ENCODE measurements at regions not wholly inside any gene's neighbourhood (a gene's known extent, or its start where the extent isn't known, plus 50 kb on each side); places are given as distances from the start of the nearest gene placed in this dataset.
"Not testable (repeated sequence)": the region's sequence is repeated elsewhere in the genome, so short reads cannot be mapped to it uniquely, and the experiment has no call there.

DNA sequence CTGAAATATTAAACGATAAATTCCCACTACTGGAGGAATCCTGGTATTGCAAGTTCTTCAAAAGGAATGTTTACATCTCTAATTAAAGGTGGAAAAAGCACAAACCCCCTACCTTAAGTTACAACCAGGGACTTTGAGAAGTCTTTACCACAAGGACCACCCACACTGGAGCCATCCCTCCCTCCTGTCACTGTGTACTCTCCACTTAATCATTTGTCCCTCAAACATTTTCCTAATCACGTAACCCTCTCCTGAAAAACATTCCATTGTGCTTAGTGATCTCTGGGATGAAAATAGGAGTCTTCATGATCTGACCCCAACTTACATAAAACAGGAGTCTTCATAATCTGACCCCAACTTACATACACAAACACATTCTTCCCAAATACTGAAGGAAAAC is 85.7 kb downstream of the SUCLG1 start:
- no peak for DNase-seq

DNA sequence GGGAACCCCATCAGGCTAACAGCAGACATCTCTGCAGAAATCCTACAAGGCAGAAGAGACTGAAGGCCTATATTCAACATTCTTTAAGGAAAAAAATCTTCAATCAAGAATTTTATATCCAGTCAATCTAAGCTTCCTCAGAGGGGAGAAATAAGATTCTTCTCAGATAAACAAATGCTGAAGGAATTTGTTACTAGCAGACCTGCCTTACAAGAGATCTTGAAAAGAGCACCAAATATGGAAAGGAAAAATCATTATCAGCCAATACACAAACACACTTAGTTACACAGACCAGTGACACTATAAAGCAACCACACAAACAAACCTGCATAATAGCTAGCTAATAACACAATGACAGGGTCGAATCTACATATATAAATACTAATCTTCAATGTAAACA is 96.5 kb downstream of the SUCLG1 start:
- DNase-seq = no peak

DNA sequence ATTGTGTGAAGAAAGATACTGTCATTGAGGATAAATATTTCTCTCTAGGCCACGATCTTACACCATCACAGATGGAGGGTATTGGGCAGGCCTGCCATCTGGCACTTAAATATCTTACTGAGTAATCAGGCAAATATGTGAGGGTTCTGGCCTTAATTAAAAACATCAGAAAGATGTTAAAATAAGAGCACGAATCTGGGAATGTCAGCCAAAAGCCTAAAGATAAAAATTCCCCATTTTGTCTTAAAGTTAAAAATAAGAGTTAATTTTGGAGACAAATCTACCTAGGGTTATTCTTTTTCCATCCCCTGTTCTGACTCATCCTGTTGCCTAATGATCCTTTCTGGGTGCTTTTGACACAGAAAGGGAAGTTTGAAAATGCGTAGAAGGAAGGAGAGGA is 121.0 kb downstream of the SUCLG1 start:
- DNase-seq = no peak

DNA sequence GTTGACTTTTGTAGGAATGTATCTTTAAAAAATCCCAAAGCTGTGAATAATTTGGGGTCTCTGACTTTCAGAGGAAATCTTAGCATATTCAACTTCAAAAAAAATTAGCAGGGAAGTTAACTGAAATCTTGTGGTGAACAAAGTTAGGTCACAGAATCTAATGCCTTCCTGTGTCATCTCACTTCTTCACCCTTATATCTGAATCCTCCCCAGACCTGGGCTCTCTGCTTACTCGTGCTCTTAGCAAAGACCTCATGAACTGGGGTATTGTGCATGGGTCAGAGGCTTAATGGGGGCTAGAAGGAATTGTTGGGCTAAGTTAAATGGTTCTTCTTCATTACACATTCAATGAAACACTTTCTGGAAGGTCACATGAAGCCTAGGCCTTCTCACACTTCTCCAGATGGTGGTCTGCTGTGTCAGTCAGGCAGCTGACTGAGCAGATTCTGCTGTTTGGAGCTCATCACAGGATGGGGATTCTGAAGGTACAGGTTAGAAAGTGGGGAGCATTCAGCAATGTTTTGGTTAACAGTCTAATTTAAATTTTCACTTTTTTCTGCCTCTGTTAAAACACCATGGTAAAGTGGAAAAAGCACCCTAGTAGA is 131.3 kb downstream of the SUCLG1 start:
- no peak for DNase-seq

DNA sequence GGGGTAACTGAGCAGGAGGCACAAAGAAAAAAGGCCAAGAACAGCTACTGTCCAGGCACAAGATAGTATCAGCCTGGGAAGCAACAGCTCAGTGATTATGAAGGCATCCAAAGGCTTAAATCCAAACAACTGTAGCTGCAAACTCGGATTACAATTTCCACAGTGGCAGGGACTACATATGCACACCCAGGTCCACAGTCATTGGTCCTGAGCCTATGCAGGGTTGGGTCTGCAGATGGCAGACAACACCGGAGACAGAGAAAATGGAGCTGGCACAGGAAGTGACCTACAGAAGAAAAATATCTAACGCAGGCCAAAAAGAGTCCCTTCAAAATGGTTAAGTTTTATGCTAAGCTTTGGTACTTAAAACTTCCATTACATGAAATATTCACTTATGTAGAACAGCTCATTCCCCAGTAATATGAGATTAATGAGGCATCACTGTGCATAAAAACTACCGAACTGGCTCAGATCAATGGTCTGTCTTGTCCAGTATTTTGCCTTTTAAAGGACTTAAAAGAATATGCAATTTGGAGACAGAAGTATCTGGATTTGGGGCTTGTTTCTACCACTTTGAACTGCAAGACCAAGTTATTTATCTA is 132.1 kb downstream of the SUCLG1 start:
- no peak for DNase-seq

DNA sequence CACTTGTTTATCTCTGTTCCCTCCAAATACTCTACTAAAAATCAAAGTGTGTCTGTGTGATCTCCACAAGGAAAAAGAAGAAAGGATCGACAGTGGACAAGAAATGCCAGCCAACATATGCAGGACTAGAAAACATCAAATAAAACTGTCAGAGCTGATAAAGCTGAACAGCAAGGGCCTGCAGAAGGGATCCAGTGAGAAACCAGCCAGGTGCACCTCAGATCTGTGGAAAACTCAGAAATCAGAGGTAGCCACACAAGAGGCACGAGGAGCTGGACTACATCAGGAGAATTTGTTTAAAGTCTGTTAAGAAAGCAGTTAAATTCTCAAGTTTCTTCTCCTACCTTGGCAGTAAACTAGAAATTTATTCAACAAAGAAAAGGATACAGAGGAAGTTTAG is 135.2 kb downstream of the SUCLG1 start:
- DNase-seq = no peak

DNA sequence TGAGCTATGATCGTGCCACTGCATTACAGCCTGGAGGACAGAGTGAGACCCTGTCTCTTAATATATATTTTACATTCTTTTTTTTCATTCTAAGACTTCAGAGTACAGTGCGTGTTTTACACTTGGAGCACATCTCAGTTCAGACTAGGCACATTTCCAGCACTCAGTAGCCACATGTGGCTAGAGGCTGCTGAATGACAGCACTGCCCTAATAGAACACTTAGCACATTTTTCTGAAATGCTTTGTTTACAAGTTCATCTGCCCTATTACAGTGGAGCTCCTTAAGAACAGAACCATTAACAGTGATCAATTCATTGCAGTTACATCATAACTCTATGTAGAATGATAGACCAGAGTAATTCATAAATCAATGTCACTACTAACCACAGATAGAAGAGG is 138.1 kb downstream of the SUCLG1 start:
- DNase-seq = no peak

DNA sequence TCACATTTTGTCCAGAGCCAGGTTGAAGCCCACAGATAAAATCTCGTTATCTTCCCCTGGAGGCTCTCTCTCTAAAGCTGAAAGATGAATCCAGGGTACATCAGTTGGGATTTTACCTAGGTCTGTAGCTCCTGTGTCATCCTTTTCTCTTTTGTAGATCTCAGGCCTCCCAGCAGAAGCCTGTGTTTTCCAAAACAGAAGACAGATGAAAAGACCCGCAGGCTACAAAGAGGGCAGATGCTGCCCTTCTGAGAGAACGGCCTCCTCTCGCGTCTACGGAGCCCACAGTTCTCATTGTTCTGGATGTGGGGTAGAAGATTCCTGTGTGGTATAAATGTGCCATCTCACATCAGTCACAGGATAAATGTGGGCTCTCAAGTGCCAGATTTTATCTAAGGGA is 139.5 kb downstream of the SUCLG1 start:
- no peak for DNase-seq

DNA sequence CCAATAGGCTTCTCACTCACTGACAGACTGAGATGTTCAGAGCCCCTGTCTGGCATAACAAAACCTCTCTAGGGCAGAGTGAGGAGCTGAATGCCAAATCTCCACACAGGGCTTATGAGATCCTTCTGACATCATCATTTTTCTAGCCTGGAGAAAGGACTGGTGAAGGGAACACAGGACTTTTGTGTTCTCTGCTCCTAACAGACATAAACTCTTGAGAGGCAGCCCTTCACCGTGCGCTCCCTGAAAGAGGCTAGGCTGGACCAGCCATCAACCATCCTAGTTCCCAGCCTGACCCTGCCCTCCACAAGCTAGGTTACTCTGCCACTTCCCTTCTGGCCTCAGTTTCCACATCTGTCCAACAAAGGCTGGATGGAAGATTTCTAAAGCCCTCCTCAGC is 141.9 kb downstream of the SUCLG1 start:
- no peak for DNase-seq

DNA sequence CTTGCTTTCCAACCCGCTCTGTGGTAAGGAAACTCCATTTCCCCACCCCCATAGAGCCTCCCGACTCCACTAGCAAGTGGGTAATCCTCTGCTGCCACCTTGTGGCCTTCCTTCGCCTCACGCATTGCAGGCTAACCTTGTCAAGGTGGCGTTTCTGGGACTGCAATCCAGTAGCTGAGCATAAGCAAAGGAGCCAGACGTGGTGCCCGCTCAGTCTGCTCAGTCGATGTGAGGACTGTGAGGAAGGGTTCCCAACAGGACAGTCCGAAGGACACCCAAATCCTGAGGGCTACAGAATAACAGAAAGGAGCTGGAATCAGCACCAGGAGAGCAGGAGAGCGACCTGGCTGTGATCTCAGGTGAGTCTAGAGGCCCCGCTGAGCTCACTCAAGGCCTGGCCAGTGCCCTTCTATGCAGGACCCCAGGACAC is 144.2 kb downstream of the SUCLG1 start:
- DNase-seq = peak; percentile 91

DNA sequence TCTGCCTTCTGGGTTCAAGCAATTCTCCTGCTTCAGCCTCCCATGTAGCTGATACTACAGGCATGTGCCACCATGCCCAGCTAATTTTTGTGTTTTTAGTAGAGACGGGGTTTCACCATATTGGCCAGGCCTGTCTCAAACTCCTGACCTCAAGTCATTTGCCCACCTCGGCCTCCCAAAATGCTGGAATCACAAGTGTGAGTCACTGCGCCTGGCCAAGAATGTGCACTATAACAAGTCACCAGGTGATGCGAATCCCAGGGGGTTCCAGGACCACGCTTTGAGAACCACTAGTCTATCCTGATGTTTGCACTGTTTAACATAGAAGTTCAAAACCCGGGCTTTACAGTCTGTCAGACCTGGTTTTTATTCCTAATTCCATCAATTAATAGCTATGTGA is 144.8 kb downstream of the SUCLG1 start:
- DNase-seq = no peak

DNA sequence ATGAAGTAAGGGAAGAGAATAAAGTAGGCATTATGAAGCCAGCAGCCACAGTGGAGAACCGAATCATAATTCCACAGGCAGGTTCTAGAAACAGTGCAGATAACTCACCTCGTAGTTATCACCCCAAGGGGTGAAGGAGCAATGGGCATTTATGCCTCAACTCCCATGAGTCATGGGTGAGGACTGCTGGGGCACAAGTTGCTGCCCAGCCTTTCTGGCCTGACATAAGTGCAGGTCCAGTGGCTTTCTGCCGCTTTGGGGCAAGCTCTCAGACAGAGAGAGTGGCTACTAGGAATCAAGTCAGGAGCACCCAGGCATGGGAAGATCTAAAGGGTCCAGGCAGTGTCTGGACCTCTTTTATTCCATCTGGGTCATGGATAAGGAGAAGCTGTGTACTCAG is 149.8 kb downstream of the SUCLG1 start:
- DNase-seq = no peak

DNA sequence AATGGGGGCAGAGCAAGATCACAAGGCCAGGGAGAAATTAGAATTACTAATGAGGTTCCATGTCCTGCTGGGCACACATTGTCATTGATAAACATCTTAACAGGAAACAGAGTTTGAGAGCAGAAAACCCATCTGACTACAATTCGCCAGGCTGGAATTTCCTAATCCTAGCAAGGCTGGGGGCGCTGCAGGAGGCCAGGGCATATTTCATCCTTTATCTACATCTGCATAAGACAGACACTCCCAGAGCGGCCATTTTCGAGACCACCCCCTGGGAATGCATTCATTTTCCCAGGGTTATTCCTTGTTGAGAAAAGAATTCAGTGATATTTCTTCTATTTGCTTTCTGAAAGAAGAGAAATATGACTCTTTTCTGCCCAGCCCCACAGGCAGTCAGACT is 152.7 kb downstream of the SUCLG1 start:
- no peak for DNase-seq

DNA sequence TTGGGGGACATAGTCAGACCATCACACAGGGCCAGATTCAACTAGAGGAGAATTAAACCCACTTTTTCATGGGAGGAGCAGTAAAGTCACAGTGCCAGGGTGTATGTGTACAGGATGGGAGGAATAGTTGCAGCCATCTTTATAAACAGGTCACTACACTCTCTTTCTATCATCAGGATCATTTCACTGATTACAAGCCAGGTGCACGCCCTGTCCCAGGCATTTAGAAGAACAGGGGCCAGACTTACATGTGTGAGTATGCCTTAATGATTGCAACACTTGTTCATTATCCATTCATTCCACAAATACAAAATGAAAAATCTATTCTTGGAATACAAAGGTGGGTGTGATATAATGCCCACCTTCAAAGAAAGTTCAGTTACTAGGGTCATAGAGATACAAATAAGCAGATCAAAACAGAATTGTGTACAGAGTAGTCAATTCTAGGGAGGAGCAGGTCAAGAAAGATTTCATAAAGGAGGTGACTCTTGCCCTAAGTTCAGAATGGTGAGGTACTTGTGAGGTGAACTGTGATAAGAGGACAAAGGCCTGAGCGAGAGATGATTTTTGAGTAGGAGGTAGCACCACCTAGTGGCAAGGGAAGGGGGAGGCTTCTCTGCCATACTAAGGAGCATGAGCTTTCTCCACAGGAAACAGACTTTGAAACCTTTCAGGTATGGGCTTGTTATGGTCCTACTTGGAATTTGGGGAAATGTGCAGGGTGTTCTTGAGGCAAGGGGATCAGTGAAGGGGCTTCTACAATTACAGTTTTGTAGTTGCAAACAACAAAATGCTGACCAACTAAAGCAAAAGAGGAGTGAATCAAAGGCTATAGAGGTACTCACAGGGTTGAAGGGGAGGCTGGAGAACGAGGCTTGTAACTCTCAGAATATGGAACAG is 156.3 kb downstream of the SUCLG1 start:
- DNase-seq = peak; percentile 45

DNA sequence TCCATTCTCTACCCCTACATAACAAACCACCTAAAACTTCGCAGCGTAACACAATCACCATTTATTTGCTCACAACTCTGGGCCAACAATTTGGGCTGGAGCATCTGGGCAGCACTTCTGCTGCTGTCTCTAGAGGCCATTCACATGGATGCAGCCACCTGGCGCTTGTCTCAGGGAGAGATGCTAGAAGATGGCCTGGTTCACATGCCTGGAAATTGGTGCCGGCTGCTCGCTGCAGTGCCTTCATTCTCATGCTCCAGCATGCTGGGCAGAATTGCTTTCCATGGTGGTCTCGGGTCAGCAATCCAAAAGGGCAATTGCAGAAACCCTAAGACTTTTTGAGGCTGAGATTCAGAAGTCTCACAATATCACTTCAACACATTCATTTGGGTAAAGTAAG is 157.4 kb downstream of the SUCLG1 start:
- DNase-seq = no peak

DNA sequence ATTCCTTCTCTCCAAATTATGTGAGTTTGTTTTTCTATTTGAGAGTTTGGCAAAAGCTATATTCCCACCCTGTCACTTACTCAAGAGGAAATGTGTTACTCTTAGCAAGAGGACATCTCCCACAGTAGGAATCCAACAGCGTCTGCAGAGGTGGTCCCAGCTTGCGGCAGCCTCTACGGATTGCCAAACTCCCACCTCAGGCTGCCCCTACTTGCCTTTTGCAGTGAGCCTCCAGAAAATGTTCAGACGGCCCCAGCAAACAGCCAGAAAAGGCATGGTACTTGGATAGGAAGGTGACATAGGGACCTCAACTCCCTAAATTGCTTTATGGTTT is 158.4 kb downstream of the SUCLG1 start:
- DNase-seq = no peak

DNA sequence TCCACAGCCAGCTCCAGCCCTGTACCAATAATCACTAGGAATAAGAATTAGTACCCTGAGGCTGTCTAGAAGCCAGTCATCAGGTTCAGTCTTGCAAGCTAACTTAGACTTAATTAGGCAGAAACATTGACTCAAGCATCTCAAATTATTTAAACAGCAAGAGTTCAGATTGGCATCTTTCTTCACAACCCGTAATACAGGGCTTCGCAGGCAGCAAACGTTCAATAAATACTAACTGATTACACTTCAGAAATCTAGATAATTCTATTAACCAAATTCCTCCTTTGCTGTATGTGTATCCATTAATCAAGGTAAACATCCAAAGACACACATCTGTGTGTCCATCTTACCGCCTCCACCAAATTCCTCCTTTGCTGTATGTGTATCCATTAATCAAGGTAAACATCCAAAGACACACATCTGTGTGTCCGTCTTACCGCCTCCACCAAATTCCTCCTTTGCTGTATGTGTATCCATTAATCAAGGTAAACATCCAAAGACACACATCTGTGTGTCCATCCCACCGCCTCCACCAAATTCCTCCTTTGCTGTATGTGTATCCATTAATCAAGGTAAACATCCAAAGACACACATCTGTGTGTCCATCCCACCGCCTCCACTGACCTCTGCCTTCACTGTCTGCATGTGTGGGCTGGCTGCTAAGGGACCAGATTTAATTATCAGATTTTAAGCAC is 158.9 kb downstream of the SUCLG1 start:
- not testable (repeated sequence) for DNase-seq

DNA sequence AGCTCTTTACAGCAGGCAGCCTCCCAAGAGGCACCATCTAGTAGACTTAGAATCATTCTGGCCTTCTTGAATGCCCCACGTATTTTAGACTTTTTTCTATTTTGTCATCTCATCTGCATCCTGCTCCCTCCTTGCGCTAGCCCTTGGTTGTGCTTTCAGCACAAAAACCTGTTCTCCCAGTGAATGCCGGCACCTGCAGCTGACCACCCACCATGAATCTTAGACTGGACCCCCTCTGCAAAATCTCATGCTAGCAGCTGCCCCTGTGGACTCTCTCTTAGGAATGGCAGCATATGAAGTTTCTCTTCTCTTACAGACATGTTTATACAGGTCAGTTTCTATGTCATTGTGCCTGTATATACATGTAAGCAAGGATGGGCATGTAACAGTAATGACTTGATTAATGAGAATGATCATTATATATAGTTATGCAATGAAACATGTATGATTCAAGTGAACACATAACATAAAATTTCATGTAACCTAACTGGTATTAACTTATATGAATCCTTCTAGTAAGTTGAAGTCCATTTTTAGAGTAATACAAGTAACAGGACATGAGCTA is 159.8 kb downstream of the SUCLG1 start:
- DNase-seq = no peak

DNA sequence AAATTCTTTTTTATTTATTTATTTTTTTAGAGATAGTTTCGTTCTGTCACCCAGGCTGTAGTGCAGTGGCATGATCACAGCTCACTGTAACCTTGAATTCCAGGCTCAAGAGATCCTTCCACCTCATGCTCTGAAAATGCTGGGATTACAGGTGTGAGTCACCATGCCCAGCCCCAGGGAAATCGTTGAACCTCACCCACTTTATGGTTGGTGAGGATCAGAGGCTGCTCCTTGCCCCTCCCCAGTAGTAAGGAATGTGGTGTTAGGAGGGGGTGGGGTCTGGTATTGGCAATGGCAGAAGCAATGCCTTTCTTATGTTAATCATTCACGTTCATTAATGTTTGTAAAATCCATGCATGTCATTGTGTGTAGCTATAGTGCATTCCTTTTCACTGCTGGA is 161.9 kb downstream of the SUCLG1 start:
- no peak for DNase-seq

DNA sequence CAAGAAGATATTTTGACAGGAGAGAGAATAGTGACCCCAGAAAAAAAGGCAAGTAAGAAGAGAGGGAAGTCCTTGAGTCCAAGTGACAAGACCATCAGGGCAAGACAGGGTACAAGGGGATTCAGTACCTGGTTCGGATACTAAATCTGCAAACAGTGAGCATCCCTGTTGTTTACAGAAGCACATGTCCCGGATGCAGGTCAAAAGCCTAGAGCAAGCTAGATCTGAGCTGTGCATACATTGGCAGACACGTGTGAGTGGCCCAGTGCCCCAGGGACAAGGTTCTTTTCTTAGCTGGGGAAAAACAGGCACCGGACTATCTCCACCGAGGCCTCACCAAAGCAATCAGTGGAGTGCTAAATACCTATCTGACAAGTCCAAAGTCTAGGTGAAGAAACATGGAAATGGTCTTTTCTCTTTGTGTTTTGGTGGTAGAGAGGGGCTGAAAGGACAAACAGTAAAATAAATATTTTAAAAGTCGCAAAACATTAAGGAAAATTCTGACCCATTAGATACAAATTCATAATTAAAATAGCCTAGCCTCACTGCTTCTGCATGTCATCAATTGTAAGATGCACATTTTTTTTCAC is 165.2 kb downstream of the SUCLG1 start:
- DNase-seq = no peak

DNA sequence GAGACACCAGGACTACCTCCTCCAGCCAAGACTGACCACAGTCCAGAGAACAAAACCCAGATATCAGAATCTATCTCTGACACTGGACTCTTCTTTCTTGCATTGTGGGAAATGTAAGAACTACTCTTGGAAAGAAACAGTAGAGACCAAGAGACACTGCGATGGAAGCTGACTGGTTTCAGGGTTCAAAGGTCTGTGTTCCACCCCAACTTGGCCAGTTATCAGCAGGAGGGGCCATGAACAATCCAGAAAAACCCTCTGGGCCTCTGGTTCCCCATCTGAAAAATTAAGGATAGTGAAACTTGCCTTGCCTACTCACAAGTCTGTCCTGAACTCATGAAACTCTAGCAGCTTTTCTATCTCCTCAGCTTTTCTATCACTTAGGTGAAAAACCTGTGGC is 166.5 kb downstream of the SUCLG1 start:
- no peak for DNase-seq

DNA sequence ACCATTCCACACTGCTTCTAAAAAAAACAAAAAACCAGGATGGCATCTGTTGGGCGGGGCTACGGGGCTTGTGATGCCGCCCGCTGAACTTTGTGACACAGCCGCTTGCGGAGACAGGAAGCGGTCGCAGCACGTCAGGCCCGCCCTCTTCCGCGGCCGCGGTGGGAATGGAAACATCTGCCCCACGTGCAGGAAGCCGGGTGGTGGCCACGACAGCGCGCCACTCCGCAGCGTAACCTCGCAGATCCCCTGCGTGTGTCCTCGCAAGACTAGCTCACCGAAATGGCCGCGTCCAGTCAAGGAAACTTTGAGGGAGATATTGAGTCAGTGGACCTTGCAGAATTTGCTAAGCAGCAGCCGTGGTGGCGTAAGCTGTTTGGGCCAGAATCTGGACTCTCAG is 168.5 kb downstream of the SUCLG1 start:
- DNase-seq = no peak

DNA sequence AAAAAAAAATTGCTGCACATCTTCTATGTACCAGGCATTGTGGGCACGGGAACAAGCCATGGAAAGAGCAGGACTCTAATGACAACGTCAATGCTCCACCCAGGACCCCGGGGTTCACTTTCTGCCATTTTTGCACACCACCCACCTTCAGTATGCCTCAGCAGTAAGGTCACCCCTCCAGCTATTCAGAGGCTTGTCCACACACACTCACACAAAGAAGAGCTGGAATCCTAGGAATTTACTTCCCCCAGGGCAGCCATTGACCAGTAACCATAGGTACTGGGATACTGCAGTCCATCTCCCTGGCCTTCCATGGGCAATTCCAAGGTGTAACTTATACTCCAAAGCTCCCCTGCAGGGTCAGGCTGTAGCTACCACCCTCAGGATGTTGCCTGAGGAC is 170.8 kb downstream of the SUCLG1 start:
- no peak for DNase-seq
